Myocyte (in vitro differentiated cells): ENCODE measurements at regions not wholly inside any gene's neighbourhood (a gene's known extent, or its start where the extent isn't known, plus 50 kb on each side); places are given as distances from the start of the nearest gene placed in this dataset.
"Not testable (repeated sequence)": the region's sequence is repeated elsewhere in the genome, so short reads cannot be mapped to it uniquely, and the experiment has no call there.

Experiments used
- DNase-seq: peaks from one replicate; pipeline ENCODE4 v3.0.0-alpha.2; 2012; ENCODE audit warnings: low read depth

DNA sequence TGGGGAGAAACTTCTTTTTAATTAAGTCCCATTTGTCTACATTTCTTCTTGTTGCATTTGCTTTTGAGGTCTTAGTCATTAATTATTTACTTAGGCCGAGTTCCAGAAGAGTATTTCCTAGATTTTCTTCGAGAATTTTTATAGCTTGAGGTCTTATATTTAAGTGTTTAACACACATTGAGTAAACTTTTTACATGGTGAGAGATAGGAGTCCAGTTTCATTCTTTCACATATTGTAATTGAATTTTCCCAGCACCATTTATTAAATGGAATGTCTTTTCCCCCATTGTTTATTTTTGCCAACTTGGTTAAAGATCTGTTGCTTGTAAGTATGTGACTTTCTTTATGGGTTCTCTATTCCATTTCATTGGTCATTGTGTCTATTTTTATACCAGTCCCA lies 1344.0 kb upstream of the RAG2 start:
- no peak for DNase-seq

- DNase-seq: no peak
Observed at GRCh38 chr11:37929100-37929653, 1331.1 kb upstream of the RAG2 start.

DNA sequence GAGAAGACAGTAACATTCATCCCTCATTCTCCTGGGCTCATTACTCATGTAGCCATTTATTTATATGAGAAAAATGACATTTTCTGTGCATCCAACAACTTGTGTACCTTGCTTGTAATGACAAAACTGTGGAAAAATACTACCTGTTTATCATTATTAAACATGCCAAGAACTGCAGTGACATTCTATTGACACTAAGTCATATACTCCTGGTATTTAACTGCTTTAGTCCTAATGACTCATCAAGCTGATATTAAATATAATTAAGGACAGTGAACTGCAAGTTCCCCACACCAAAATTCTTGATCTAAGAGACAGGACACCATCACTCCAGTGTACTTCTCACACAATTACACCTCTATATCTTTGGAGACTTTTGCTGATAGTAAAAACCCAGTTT lies 1328.7 kb upstream of the RAG2 start:
- no peak for DNase-seq

DNA sequence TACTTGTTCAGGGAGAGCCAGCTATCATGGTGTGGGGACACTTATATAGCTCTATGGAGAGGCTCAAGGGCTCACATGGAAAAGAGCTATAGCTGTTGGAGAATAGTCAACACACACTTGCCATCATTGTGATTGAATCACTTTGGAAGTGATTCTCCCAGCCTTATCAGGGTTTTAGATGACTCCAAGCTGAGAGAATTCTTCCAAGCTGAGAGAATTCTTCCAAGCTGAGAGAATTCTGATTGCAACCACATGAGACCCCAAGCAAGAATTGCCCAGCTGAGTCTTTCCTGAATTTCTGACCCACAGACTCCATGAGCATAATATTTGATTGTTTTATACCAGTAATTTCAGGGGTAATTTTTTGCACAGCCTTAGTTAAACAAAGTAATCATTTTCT lies 1318.3 kb upstream of the RAG2 start:
- DNase-seq: no peak

DNA sequence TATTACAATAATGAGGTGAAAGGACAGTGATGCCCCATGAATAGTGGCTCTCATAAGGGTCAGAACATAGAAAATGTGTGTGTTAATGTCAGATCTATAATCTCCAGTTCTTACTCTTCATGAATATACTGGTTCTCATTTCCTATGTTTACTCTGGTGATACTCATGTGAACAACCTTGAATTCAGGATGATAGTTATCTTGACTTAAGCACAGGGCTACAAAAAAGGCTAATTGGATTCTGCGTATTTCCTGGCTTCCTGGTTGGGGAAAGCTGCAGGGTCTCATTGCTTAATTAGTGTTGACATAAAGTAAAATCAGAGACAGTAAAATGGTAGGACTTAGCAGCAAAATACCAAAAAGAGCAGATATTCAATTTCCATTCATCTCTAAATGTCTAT lies 1316.8 kb upstream of the RAG2 start:
- no peak for DNase-seq

GRCh38 chr11:37908219-37908548 lies 1310.1 kb upstream of the RAG2 start:
- no peak for DNase-seq

- DNase-seq: peak; percentile 71
Observed at GRCh38 chr11:37907436-37908218, 1309.6 kb upstream of the RAG2 start.

DNA sequence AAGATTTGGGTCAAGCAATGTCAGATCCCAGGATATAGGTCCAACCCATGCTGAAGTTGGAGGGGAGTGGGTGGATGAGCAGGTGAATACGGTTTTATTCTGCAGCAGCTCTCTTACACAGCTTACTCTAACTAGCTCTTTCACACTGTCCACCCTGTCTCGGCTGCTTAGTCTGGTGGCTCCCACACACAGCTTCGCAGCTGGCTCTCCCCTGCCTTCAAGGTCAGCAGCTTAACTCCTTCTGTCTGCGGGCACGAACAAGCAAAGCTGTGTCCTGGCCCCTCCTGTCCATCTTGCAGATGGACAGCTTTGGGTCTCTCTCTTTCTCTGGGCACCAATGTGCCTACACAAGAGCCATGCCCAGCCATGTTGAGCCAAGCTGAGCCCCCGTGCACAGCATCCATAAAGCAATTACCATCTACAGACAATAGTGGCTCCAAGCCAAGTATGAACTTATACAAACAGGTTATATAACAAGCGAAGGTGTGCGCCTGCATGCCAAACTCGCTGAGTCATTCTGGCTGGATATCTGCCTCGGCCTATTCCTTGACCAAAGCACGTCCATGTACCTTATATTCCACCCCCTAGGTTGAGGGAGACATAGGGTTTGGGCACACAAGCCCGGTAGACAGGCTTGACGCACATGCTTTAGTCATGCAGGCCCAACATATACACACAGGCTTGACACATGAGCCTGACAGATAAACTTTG lies 1307.8 kb upstream of the RAG2 start:
- no peak for DNase-seq

DNA sequence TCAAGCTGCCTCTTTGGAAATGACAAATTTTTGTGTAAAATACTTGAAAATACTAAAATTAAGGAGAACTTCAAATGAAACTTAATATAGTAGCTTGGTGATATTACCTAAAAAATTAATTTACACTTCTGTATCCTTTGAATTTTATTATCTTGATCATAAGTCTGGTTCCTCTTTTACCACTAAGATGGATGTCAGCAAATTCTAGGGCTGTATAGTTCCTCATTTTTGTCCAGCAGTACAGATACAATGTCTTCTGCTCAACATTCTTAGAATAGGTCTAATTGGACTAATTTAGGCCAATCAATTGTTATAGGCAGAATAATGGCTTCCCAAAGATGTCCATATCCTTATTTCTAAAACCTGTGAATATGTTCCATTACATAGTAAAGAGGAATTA lies 1298.0 kb upstream of the RAG2 start:
- no peak for DNase-seq

GRCh38 chr11:37881741-37882140 lies 1283.7 kb upstream of the RAG2 start:
- DNase-seq: no peak

GRCh38 chr11:37861671-37862070 lies 1263.6 kb upstream of the RAG2 start:
- no peak for DNase-seq

- not testable (repeated sequence) for DNase-seq
Observed at GRCh38 chr11:37858806-37859537, 1260.9 kb upstream of the RAG2 start.

GRCh38 chr11:37858398-37858797 lies 1260.4 kb upstream of the RAG2 start:
- no peak for DNase-seq

- no peak for DNase-seq
Observed at GRCh38 chr11:37857726-37858125, 1259.7 kb upstream of the RAG2 start.

GRCh38 chr11:37849706-37850105 lies 1251.7 kb upstream of the RAG2 start:
- no peak for DNase-seq

GRCh38 chr11:37843603-37844002 lies 1245.6 kb upstream of the RAG2 start:
- DNase-seq: no peak

- no peak for DNase-seq
Observed at GRCh38 chr11:37841016-37841415, 1243.0 kb upstream of the RAG2 start.

- not testable (repeated sequence) for DNase-seq
Observed at GRCh38 chr11:37840345-37840744, 1242.3 kb upstream of the RAG2 start.

GRCh38 chr11:37830529-37830928 lies 1232.5 kb upstream of the RAG2 start:
- DNase-seq: no peak

DNA sequence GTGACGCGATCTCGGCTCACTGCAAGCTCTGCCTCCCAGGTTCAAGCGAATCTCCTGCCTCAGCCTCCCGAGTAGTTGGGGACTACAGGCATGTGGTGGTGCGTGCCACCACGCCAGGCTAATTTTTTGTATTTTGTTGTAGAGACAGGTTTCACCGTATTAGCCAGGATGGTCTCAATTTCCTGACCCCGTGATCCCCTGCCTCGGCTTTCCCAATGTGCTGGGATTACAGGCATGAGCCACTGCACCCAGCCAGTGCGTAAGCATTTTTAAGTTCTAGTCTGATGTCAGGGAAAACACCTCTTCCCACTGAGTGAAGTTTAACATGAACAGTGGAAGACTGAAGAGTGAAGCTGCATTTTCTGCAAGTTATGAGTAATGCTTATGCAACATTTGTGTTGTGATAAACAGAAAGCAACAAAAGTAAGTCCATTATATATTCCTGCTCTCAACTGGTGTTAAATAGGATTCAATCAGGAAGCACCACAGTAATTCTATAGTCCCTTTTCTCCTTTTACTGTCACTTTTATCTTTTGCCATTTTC lies 1219.8 kb upstream of the RAG2 start:
- DNase-seq: no peak

DNA sequence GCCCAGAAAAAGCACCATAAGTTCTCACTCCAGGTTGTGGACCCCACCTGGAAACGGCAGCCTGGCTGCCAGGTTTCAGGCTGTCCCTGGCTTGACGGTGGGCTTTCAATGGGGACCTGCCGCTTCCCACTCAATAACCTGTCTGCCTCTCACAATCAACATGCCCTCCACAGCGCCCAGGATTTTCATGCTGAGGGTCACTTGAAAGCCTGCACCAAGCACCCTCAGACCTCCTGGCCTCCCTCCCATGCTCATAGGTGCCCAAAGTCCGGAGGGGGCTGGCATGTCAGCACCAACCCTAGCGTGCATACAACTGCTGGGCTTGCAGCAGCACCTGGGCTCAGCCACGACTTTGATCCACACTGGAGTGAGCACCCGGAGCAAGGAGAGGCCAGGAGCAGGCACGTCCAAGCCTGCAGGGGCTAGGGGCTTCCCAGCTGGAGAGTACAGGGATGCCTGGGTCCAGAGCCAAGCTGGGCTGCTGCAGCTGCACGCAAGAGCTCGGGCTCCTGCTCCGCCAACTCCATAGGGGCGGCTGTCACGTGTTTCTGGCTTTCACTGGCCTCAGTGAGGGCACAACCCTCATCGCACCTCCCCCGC lies 1214.3 kb upstream of the RAG2 start:
- no peak for DNase-seq
